ENCODE measurements at regions not wholly inside any gene's neighbourhood (a gene's known extent, or its start where the extent isn't known, plus 50 kb on each side); places are given as distances from the start of the nearest gene placed in this dataset.
"Not testable (repeated sequence)": the region's sequence is repeated elsewhere in the genome, so short reads cannot be mapped to it uniquely, and the experiment has no call there.

GRCh38 chr5:25002371-25002770, 357.6 kb upstream of the CDH10 start:
- no peak for DNase-seq (ENCODE audit: low read depth)
- TF ChIP-seq MAX (IDR thresholded peaks at IDR 0.05; ENCODE audit: low read depth, low read length) (no peak), CTCF (IDR thresholded peaks at IDR 0.05; ENCODE audit: low read depth, low read length) (no peak), POLR2A (IDR thresholded peaks at IDR 0.05; ENCODE audit: extremely low read depth, insufficient read length) (no peak), MYC (IDR thresholded peaks at IDR 0.05; ENCODE audit: low read depth, low read length) (no peak)
- H3K4me3 ChIP-seq (ENCODE audit: low read depth, low read length) = no peak overlapping the region

DNA sequence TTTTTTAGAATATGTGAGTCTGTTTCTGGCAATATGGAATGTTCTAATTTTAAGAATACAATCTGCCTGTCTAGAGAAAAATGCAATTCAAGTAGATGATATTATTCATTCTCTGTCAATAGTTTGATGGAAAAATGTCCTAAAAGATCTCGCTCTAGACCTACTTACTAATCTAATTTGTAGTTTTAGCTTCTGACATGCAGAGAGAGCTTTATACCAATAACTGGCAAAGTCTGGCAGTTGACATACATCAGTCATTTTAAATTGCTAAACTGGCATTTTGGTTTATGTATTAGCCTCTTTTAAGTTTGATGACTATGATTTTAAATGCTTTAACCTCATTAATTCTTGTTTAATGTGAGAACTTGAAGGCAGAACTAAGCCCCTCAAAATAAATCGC, 355.0 kb upstream of the CDH10 start:
- DNase-seq (ENCODE audit: low read depth) = no peak
- TF ChIP-seq CTCF (IDR thresholded peaks at IDR 0.05; ENCODE audit: low read depth, low read length) (no peak), MYC (IDR thresholded peaks at IDR 0.05; ENCODE audit: low read depth, low read length) (no peak), POLR2A (IDR thresholded peaks at IDR 0.05; ENCODE audit: extremely low read depth, insufficient read length) (no peak), MAX (IDR thresholded peaks at IDR 0.05; ENCODE audit: low read depth, low read length) (no peak)
- H3K4me3 ChIP-seq (ENCODE audit: low read depth, low read length) = no peak overlapping the region

- TF ChIP-seq CTCF (IDR thresholded peaks at IDR 0.05; ENCODE audit: low read depth, low read length) (no peak), POLR2A (IDR thresholded peaks at IDR 0.05; ENCODE audit: extremely low read depth, insufficient read length) (no peak), MAX (IDR thresholded peaks at IDR 0.05; ENCODE audit: low read depth, low read length) (no peak)
- DNase-seq (ENCODE audit: low read depth) = no peak
- H3K4me3 ChIP-seq (ENCODE audit: low read depth, low read length) = no peak overlapping the region
Observed at GRCh38 chr5:24998641-24999040, 353.9 kb upstream of the CDH10 start.

- H3K4me3 ChIP-seq (ENCODE audit: low read depth, low read length) = no peak overlapping the region
- TF ChIP-seq POLR2A (IDR thresholded peaks at IDR 0.05; ENCODE audit: extremely low read depth, insufficient read length) (no peak), MYC (IDR thresholded peaks at IDR 0.05; ENCODE audit: low read depth, low read length) (no peak), MAX (IDR thresholded peaks at IDR 0.05; ENCODE audit: low read depth, low read length) (no peak), CTCF (IDR thresholded peaks at IDR 0.05; ENCODE audit: low read depth, low read length) (no peak)
- DNase-seq (ENCODE audit: low read depth) = no peak
Observed at GRCh38 chr5:24986326-24986725, 341.5 kb upstream of the CDH10 start.

- not testable (repeated sequence) for H3K4me3 ChIP-seq (ENCODE audit: low read depth, low read length); DNase-seq (ENCODE audit: low read depth)
Observed at GRCh38 chr5:24978552-24978951, 333.8 kb upstream of the CDH10 start.

DNA sequence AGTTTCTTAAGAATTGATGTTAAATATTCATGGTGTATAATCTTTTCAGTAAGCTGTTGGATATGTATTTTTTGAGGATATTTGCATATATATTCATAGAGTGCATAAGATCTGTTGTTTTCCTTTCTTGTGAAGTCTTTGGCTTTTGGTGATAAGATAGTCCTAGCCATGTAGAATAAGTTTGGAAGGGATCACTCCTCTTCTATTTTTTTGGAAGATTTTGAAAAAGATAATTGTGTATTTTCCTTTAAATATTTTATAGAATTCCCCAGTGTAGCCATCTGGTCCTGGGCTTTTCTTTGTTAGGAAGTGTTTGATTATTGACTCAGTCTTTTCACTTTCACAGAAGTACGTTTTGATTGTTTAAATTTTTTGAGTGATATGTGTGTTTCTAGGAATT, 318.8 kb upstream of the CDH10 start:
- DNase-seq (ENCODE audit: low read depth) = no peak
- TF ChIP-seq MAX (IDR thresholded peaks at IDR 0.05; ENCODE audit: low read depth, low read length) = no peak
- TF ChIP-seq MYC (IDR thresholded peaks at IDR 0.05; ENCODE audit: low read depth, low read length) = no peak
- TF ChIP-seq POLR2A (IDR thresholded peaks at IDR 0.05; ENCODE audit: extremely low read depth, insufficient read length) = no peak
- TF ChIP-seq CTCF (IDR thresholded peaks at IDR 0.05; ENCODE audit: low read depth, low read length) = no peak
- no peak overlapping the region for H3K4me3 ChIP-seq (ENCODE audit: low read depth, low read length)

Measured in NB4 (cell line).